Keratinocyte (primary cell): ENCODE measurements at regions not wholly inside any gene's neighbourhood (a gene's known extent, or its start where the extent isn't known, plus 50 kb on each side); places are given as distances from the start of the nearest gene placed in this dataset.

Experiments used
- DNase-seq: peaks from one replicate; pipeline ENCODE4 v3.0.0-alpha.2; 2011; ENCODE audit warnings: low read depth, missing footprints, low spot score
- FAIRE-seq: peaks from 2 replicates; lab custom pipeline; 2011; peaks lifted over from hg19 to GRCh38; lab: Jason Lieb, UNC
- H2AFZ ChIP-seq: 2 replicates; pipeline ENCODE4 v1.6.0; 2012; ENCODE audit warnings: low read length, control low read depth, inconsistent platforms; ENCODE audit not compliant: control insufficient read depth
- H3K27ac ChIP-seq: 2 replicates; pipeline ENCODE4 v1.5.1; 2011; ENCODE audit warnings: low read length; ENCODE audit not compliant: control insufficient read depth, insufficient read depth
- H3K27me3 ChIP-seq: 3 replicates; pipeline ENCODE4 v1.6.0; 2011; ENCODE audit warnings: low read length; ENCODE audit not compliant: control insufficient read depth, insufficient read depth; ENCODE audit errors: extremely low read depth
- H3K36me3 ChIP-seq, 2 experiments: 2 replicates in 1 of 2; 3 replicates in 1 of 2; pipeline ENCODE4 v1.5.1; 2011; ENCODE audit warnings: low read length in 2 of 2, mild to moderate bottlenecking in 1 of 2; ENCODE audit not compliant: control insufficient read depth in 2 of 2, insufficient read depth in 2 of 2; ENCODE audit errors: extremely low read depth in 1 of 2
- H3K4me1 ChIP-seq: 3 replicates; pipeline ENCODE4 v1.5.1; 2011; ENCODE audit warnings: low read length; ENCODE audit not compliant: control insufficient read depth, insufficient read depth; ENCODE audit errors: extremely low read depth
- H3K4me2 ChIP-seq: 3 replicates; pipeline ENCODE4 v1.6.0; 2011; ENCODE audit warnings: low read depth, low read length; ENCODE audit not compliant: control insufficient read depth, insufficient read depth; ENCODE audit errors: extremely low read depth
- H3K4me3 ChIP-seq, 3 experiments: fragments of 200-600 bp in 1 of 3; sonication (generic) in 1 of 3; 2 replicates in 2 of 3; 3 replicates in 1 of 3; pipeline ENCODE4 v1.5.1; 2011 to 2016; ENCODE audit warnings: low read length in 3 of 3, mild to moderate bottlenecking in 3 of 3, control low read depth in 2 of 3, inconsistent platforms in 1 of 3, low read depth in 1 of 3, mixed read lengths in 1 of 3, mixed run types in 1 of 3, moderate library complexity in 1 of 3; ENCODE audit not compliant: control insufficient read depth in 2 of 3, insufficient read depth in 2 of 3; ENCODE audit errors: extremely low read depth in 1 of 3
- H3K79me2 ChIP-seq: 2 replicates; pipeline ENCODE4 v1.6.0; 2012; ENCODE audit warnings: low read length; ENCODE audit not compliant: control insufficient read depth, insufficient read depth
- H3K9ac ChIP-seq: 3 replicates; pipeline ENCODE4 v1.6.0; 2011; ENCODE audit warnings: low read length; ENCODE audit not compliant: control insufficient read depth, insufficient read depth; ENCODE audit errors: extremely low read depth
- H3K9me1 ChIP-seq: 3 replicates; pipeline ENCODE4 v1.6.0; 2011; ENCODE audit warnings: low read length; ENCODE audit not compliant: control insufficient read depth, insufficient read depth; ENCODE audit errors: extremely low read depth
- H3K9me3 ChIP-seq: 2 replicates; pipeline ENCODE4 v1.5.1; 2012; ENCODE audit warnings: low read depth, low read length; ENCODE audit not compliant: control insufficient read depth
- H4K20me1 ChIP-seq: 3 replicates; pipeline ENCODE4 v1.6.0; 2011; ENCODE audit warnings: low read length; ENCODE audit not compliant: control insufficient read depth, insufficient read depth; ENCODE audit errors: extremely low read depth
- EZH2 ChIP-seq: IDR thresholded peaks from one replicate; pipeline ENCODE4 v1.6.1; 2012; ENCODE audit warnings: inconsistent platforms, mild to moderate bottlenecking, low read length, moderate library complexity
- dilution Hi-C: fragments of 300-500 bp; cut with MboI; formaldehyde crosslinking; loops from one replicate; pipeline ENCODE4 v1.7.0; 2020; ENCODE audit warnings: low sequenced_read_pairs; ENCODE audit not compliant: extremely low pct_ligation_motif_present
- TF ChIP-seq, protein P1 (sequence below), 3 experiments: IDR thresholded peaks in 1 of 3; conservative IDR thresholded peaks in 1 of 3; optimal IDR thresholded peaks in 1 of 3; 2 replicates in 2 of 3; 3 replicates in 1 of 3; pipeline versions ENCODE3 to v1.5.1; 2011; ENCODE audit warnings: low read length in 3 of 3, mild to moderate bottlenecking in 3 of 3, moderate library complexity in 2 of 3, control low read depth in 1 of 3, inconsistent platforms in 1 of 3; ENCODE audit not compliant: insufficient read depth in 2 of 3; ENCODE audit errors: extremely low read depth in 1 of 3

DNA sequence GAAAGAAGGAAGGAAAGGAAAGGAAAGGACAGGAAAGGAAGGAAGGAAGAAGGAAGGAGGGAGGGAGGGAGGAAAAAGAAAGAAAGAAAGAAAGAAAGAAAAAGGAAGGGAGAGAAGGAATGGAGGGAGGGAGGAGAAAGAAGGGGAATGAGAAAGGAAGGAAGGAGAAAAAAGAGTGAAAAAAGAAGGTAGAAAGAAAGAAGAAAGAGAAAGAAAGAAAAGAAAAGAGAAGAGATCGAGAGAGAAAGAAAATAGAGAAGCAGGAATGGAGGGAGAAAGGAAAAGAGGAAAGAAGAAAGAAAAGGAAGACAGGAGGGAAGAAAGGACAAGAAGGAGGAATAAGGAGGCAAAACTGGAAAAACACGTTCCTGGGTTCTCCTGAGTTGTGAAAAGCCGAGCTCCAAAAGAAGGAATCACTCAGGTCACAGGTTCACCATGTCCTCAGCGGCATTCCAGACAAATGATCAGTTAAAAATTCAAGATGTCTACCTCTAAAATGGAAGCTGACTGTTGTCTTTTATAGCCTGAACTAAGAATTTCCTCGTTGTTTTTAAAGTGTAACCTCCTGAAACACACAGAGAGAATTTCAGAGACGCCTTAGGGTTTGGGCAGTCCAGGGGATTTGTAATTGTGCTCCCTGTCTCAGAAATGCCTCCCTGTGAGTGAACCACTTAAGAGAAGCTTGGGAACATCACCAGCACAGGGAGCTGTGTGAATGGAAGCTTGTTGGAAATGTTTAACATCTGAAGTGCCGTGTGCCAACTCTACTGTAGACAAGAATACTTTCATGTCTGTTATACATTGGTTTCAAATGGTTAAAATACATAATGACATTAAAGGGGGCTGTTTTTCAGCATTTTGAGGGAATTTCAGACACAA, 80.7 kb downstream of the INHBA start:
- no peak for DNase-seq
- dilution Hi-C loops: no loop called here
- no peak overlapping the region for H3K4me3 ChIP-seq
- no peaks in the 10 kb centered on the region for H4K20me1 ChIP-seq
- TF ChIP-seq, protein P1, sequence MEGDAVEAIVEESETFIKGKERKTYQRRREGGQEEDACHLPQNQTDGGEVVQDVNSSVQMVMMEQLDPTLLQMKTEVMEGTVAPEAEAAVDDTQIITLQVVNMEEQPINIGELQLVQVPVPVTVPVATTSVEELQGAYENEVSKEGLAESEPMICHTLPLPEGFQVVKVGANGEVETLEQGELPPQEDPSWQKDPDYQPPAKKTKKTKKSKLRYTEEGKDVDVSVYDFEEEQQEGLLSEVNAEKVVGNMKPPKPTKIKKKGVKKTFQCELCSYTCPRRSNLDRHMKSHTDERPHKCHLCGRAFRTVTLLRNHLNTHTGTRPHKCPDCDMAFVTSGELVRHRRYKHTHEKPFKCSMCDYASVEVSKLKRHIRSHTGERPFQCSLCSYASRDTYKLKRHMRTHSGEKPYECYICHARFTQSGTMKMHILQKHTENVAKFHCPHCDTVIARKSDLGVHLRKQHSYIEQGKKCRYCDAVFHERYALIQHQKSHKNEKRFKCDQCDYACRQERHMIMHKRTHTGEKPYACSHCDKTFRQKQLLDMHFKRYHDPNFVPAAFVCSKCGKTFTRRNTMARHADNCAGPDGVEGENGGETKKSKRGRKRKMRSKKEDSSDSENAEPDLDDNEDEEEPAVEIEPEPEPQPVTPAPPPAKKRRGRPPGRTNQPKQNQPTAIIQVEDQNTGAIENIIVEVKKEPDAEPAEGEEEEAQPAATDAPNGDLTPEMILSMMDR (optimal IDR thresholded peaks at IDR 0.05 in 1 of 3, IDR thresholded peaks at IDR 0.05 in 1 of 3, conservative IDR thresholded peaks at IDR 0.05 in 1 of 3; ENCODE audit: extremely low read depth in 1 of 3, insufficient read depth in 2 of 3, low read length in 3 of 3): no peak
- H2AFZ ChIP-seq: peak overlapping the region; percentile 1
- no peaks in the 10 kb centered on the region for H3K79me2 ChIP-seq
- no peaks in the 10 kb centered on the region for H3K9me3 ChIP-seq
- H3K27me3 ChIP-seq: no peaks in the 10 kb centered on the region
- H3K27ac ChIP-seq: no peak overlapping the region
- H3K9ac ChIP-seq: no peak overlapping the region
- H3K36me3 ChIP-seq: no peaks in the 10 kb centered on the region
- H3K4me2 ChIP-seq: no peak overlapping the region
- no peaks in the 10 kb centered on the region for H3K4me1 ChIP-seq
- no peaks in the 10 kb centered on the region for H3K9me1 ChIP-seq
- FAIRE-seq: peak; percentile 43

DNA sequence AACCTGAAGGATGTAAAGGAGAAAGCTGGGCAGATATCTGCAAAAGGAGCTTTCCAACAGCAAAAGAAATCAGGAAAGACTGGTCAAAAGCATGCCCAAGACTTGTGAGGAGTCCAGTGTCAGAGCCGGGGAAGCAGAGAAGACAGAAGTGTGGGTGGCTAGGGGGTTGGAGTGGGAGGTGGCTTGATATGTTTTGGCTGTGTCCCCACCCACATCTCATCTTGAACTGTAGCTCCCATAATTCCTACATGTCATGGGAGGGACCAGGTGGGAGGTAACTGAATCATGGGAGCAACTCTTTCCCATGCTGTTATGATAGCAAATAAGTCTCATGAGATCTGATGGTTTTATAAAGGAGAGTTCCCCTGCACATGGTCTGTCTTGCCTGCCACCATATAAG, 84.9 kb downstream of the INHBA start:
- no peak for DNase-seq
- Histone ChIP-seq H3K27ac (no peak overlapping the region), H3K79me2 (no peaks in the 10 kb centered on the region), H3K4me3 (no peak overlapping the region), H3K27me3 (no peaks in the 10 kb centered on the region), H2AFZ (no peak overlapping the region), H3K4me1 (no peaks in the 10 kb centered on the region), H3K36me3 (no peaks in the 10 kb centered on the region), H3K9me3 (no peaks in the 10 kb centered on the region), H4K20me1 (no peaks in the 10 kb centered on the region), H3K9ac (no peak overlapping the region), H3K9me1 (no peaks in the 10 kb centered on the region), H3K4me2 (no peak overlapping the region)
- FAIRE-seq: no peak
- dilution Hi-C loops: no loop called here
- TF ChIP-seq EZH2: no peak
- TF ChIP-seq, protein P1 (optimal IDR thresholded peaks at IDR 0.05 in 1 of 3, IDR thresholded peaks at IDR 0.05 in 1 of 3, conservative IDR thresholded peaks at IDR 0.05 in 1 of 3; ENCODE audit: extremely low read depth in 1 of 3, insufficient read depth in 2 of 3, low read length in 3 of 3): no peak
